ENCODE measurements at regions not wholly inside any gene's neighbourhood (a gene's known extent, or its start where the extent isn't known, plus 50 kb on each side); places are given as distances from the start of the nearest gene placed in this dataset.

- H3K36me3 ChIP-seq (ENCODE audit: control insufficient read depth, insufficient read depth, low read length) = no peaks in the 10 kb centered on the region
- no peak for TF ChIP-seq CTCF (IDR thresholded peaks at IDR 0.05; ENCODE audit: insufficient read depth, low read length, poor library complexity, severe bottlenecking)
- no peak overlapping the region for H3K4me3 ChIP-seq (ENCODE audit: low read depth, low read length)
Observed at GRCh38 chr6:50467931-50468330, 245.4 kb upstream of the TFAP2D start.

GRCh38 chr6:50471041-50471440, 242.3 kb upstream of the TFAP2D start:
- Histone ChIP-seq H3K36me3 (ENCODE audit: control insufficient read depth, insufficient read depth, low read length) (no peaks in the 10 kb centered on the region), H3K27me3 (ENCODE audit: control insufficient read depth, insufficient read depth, low read length) (no peaks in the 10 kb centered on the region), H3K4me3 (ENCODE audit: low read depth, low read length) (no peak overlapping the region)
- no peak for DNase-seq (ENCODE audit: low read depth)
- no peak for TF ChIP-seq CTCF (IDR thresholded peaks at IDR 0.05; ENCODE audit: insufficient read depth, low read length, poor library complexity, severe bottlenecking)

More at GRCh38 chr6:50467931-50468330, 245.4 kb upstream of the TFAP2D start:
- no peak for DNase-seq (ENCODE audit: low read depth)
- H3K27me3 ChIP-seq (ENCODE audit: control insufficient read depth, insufficient read depth, low read length) = no peaks in the 10 kb centered on the region

- TF ChIP-seq CTCF (IDR thresholded peaks at IDR 0.05; ENCODE audit: insufficient read depth, low read length, poor library complexity, severe bottlenecking) = no peak
- H3K27me3 ChIP-seq (ENCODE audit: control insufficient read depth, insufficient read depth, low read length) = no peaks in the 10 kb centered on the region
- no peak overlapping the region for H3K4me3 ChIP-seq (ENCODE audit: low read depth, low read length)
- no peaks in the 10 kb centered on the region for H3K36me3 ChIP-seq (ENCODE audit: control insufficient read depth, insufficient read depth, low read length)
- no peak for DNase-seq (ENCODE audit: low read depth)
Observed at GRCh38 chr6:50510361-50510760, 203.0 kb upstream of the TFAP2D start.

- Histone ChIP-seq H3K27me3 (ENCODE audit: control insufficient read depth, insufficient read depth, low read length) (no peaks in the 10 kb centered on the region), H3K36me3 (ENCODE audit: control insufficient read depth, insufficient read depth, low read length) (no peaks in the 10 kb centered on the region), H3K4me3 (ENCODE audit: low read depth, low read length) (no peak overlapping the region)
- no peak for TF ChIP-seq CTCF (IDR thresholded peaks at IDR 0.05; ENCODE audit: insufficient read depth, low read length, poor library complexity, severe bottlenecking)
- DNase-seq (ENCODE audit: low read depth) = no peak
Observed at GRCh38 chr6:50520326-50521266, 192.7 kb upstream of the TFAP2D start.

- no peak for DNase-seq (ENCODE audit: low read depth)
- no peak for TF ChIP-seq CTCF (IDR thresholded peaks at IDR 0.05; ENCODE audit: insufficient read depth, low read length, poor library complexity, severe bottlenecking)
- Histone ChIP-seq H3K4me3 (ENCODE audit: low read depth, low read length) (no peak overlapping the region), H3K27me3 (ENCODE audit: control insufficient read depth, insufficient read depth, low read length) (no peaks in the 10 kb centered on the region), H3K36me3 (ENCODE audit: control insufficient read depth, insufficient read depth, low read length) (no peaks in the 10 kb centered on the region)
Observed at GRCh38 chr6:50524341-50524740, 189.0 kb upstream of the TFAP2D start.

Data from kidney epithelial cell (primary cell).